ENCODE measurements at regions not wholly inside any gene's neighbourhood (a gene's known extent, or its start where the extent isn't known, plus 50 kb on each side); places are given as distances from the start of the nearest gene placed in this dataset.

DNA sequence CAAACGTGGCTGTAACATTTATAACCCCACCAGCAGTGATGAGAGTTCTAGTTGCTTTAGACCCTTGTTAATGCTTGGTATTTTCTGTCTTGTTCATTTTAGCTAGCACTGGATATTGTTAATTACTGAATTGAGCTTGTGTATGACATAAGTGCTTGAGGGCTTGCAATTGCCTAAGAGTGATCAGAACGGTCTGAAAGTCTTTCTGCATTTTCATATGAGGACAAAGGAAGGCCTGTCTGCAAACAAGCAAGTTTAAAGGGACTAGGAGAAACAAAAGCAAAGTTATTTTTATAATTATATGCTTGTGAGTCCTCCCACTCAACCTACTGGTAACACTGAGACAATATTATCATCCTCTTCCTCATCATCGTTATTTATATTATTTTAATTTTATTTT is 305.5 kb upstream of the DUSP10 start:
- Histone ChIP-seq H3K27me3 (no peaks in the 10 kb centered on the region), H3K9me3 (no peaks in the 10 kb centered on the region), H3K4me1 (no peaks in the 10 kb centered on the region), H3K27ac (no peak overlapping the region), H3K36me3 (no peaks in the 10 kb centered on the region), H3K4me3 (no peak overlapping the region)
- WGBS, 2 donors, result 58 to 66% methylated on average over 3 of the region's 3 CpGs
- no peak for TF ChIP-seq POLR2A (IDR thresholded peaks at IDR 0.05)
- no peak for TF ChIP-seq CTCF (IDR thresholded peaks at IDR 0.05)
- no peak for TF ChIP-seq POLR2AphosphoS5 (IDR thresholded peaks at IDR 0.05)
- no peak for TF ChIP-seq EP300 (IDR thresholded peaks at IDR 0.05)
- no peak for ATAC-seq (ENCODE audit: low FRiP score in 2 of 2)
- no peak for DNase-seq

GRCh38 chr1:222046684-222047263 is 304.9 kb upstream of the DUSP10 start:
- no peaks in the 10 kb centered on the region for H3K27me3 ChIP-seq
- no peaks in the 10 kb centered on the region for H3K9me3 ChIP-seq
- H3K36me3 ChIP-seq, result no peaks in the 10 kb centered on the region
- ATAC-seq (ENCODE audit: low FRiP score in 2 of 2) (no peak), DNase-seq (no peak)
- WGBS, 2 donors, result 66 to 78% methylated on average over 3 of the region's 3 CpGs
- H3K4me1 ChIP-seq, result no peaks in the 10 kb centered on the region
- H3K27ac ChIP-seq, result no peak overlapping the region
- TF ChIP-seq EP300 (IDR thresholded peaks at IDR 0.05) (no peak), CTCF (IDR thresholded peaks at IDR 0.05) (no peak), POLR2A (IDR thresholded peaks at IDR 0.05) (no peak), POLR2AphosphoS5 (IDR thresholded peaks at IDR 0.05) (no peak)
- H3K4me3 ChIP-seq, result no peak overlapping the region

DNA sequence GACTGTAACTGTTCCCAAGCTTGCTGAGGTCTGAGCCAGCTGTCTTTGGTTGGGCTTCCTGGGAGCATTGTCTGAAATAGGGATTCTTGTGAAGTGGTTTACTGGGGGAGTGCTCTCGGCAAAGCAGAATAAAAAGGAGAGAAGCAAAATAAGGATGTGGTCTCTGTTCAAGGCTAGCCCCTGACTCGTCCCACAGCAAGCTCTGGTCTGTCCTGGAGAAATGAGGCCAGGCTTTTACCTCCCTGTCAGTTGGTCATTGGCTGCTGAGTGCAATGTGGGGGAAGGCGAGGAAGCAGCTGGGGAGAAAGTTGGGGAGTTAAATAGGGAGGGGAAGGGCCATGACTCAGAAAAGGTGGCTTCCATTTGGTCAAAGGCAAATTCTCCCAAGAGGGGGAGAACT is 303.9 kb upstream of the DUSP10 start:
- ATAC-seq (ENCODE audit: low FRiP score in 2 of 2), result no peak
- no peaks in the 10 kb centered on the region for H3K36me3 ChIP-seq
- H3K4me3 ChIP-seq, result no peak overlapping the region
- no peaks in the 10 kb centered on the region for H3K27me3 ChIP-seq
- TF ChIP-seq EP300 (IDR thresholded peaks at IDR 0.05) (no peak), POLR2AphosphoS5 (IDR thresholded peaks at IDR 0.05) (no peak), CTCF (IDR thresholded peaks at IDR 0.05) (no peak), POLR2A (IDR thresholded peaks at IDR 0.05) (no peak)
- H3K27ac ChIP-seq, result no peak overlapping the region
- no peaks in the 10 kb centered on the region for H3K9me3 ChIP-seq
- no peaks in the 10 kb centered on the region for H3K4me1 ChIP-seq
- no peak for DNase-seq
- 85 to 87% methylated on average over 3 of the region's 3 CpGs for WGBS, 2 donors

GRCh38 chr1:222045236-222045635 is 303.3 kb upstream of the DUSP10 start:
- DNase-seq (no peak), ATAC-seq (ENCODE audit: low FRiP score in 2 of 2) (no peak)
- Histone ChIP-seq H3K4me1 (no peaks in the 10 kb centered on the region), H3K27me3 (no peaks in the 10 kb centered on the region), H3K9me3 (no peaks in the 10 kb centered on the region), H3K27ac (no peak overlapping the region), H3K4me3 (no peak overlapping the region), H3K36me3 (no peaks in the 10 kb centered on the region)
- TF ChIP-seq EP300 (IDR thresholded peaks at IDR 0.05), result no peak
- TF ChIP-seq POLR2A (IDR thresholded peaks at IDR 0.05), result no peak
- TF ChIP-seq CTCF (IDR thresholded peaks at IDR 0.05), result no peak
- no peak for TF ChIP-seq POLR2AphosphoS5 (IDR thresholded peaks at IDR 0.05)
- WGBS, 2 donors, result 74 to 85% methylated on average over 3 of the region's 3 CpGs
